Suprapubic skin (tissue), 4 donors: ENCODE measurements at regions not wholly inside any gene's neighbourhood (a gene's known extent, or its start where the extent isn't known, plus 50 kb on each side); places are given as distances from the start of the nearest gene placed in this dataset.

ENCODE experiments used
- CTCF ChIP-seq, 2 donors: fragments of 200-600 bp in 1 of 2; fragments of 450-650 bp in 1 of 2; sonication (generic) in 1 of 2; IDR thresholded peaks; one replicate each; pipeline ENCODE4 v1.5.1; 2016 to 2019; ENCODE audit warnings: antibody characterized with exemption in 2 of 2, mild to moderate bottlenecking in 1 of 2, moderate library complexity in 1 of 2
- EP300 ChIP-seq: sonication (generic); formaldehyde crosslinking; IDR thresholded peaks from one replicate; pipeline ENCODE4 v1.6.1; 2017; ENCODE audit warnings: antibody characterized with exemption
- POLR2A ChIP-seq, 2 donors: fragments of 450-650 bp; IDR thresholded peaks; one replicate each; pipeline ENCODE4 v1.6.1; 2017; ENCODE audit warnings: antibody characterized with exemption in 2 of 2, mild to moderate bottlenecking in 2 of 2, moderate library complexity in 2 of 2
- POLR2AphosphoS5 ChIP-seq, 3 donors: sonication (generic); formaldehyde crosslinking; IDR thresholded peaks; one replicate each; pipeline ENCODE4 v1.6.1; 2017; ENCODE audit warnings: antibody characterized with exemption in 3 of 3

- TF ChIP-seq POLR2A (IDR thresholded peaks at IDR 0.05) = no peak
- TF ChIP-seq CTCF (IDR thresholded peaks at IDR 0.05) = no peak
- TF ChIP-seq POLR2AphosphoS5 (IDR thresholded peaks at IDR 0.05) = no peak
- TF ChIP-seq EP300 = no peak
These were observed 110.7 kb downstream of the QPCT start for GRCh38 chr2:37454851-37455762.
